Upper lobe of right lung (tissue), 1 donor: ENCODE measurements at regions not wholly inside any gene's neighbourhood (a gene's known extent, or its start where the extent isn't known, plus 50 kb on each side); places are given as distances from the start of the nearest gene placed in this dataset.

Experiments used
- ATAC-seq: fragments of 200-7000 bp; cut with Tn5 transposase; one replicate; pipeline ENCODE4 v1.9.1; 2020; ENCODE audit warnings: mild to moderate bottlenecking, moderate library complexity
- DNase-seq: peaks from one replicate; pipeline ENCODE4 v3.0.0-alpha.2; 2020
- H3K27ac ChIP-seq: fragments of 200-600 bp; one replicate; pipeline ENCODE4 v1.8.0; 2022
- H3K27me3 ChIP-seq: fragments of 200-600 bp; one replicate; pipeline ENCODE4 v1.8.0; 2022; ENCODE audit warnings: mild to moderate bottlenecking
- H3K36me3 ChIP-seq: fragments of 200-600 bp; one replicate; pipeline ENCODE4 v1.8.0; 2022
- H3K4me1 ChIP-seq: fragments of 200-600 bp; one replicate; pipeline ENCODE4 v1.8.0; 2022
- H3K4me3 ChIP-seq: fragments of 200-600 bp; one replicate; pipeline ENCODE4 v1.8.0; 2022; ENCODE audit warnings: mild to moderate bottlenecking
- H3K9me3 ChIP-seq: fragments of 200-600 bp; one replicate; pipeline ENCODE4 v1.8.0; 2022
- CTCF ChIP-seq: fragments of 200-600 bp; IDR thresholded peaks from one replicate; pipeline ENCODE4 v1.8.0; 2022; ENCODE audit warnings: antibody characterized with exemption
- intact Hi-C: fragments of 100-400 bp; cut with DNase I; formaldehyde crosslinking; loops from one replicate; pipeline ENCODE4 v1.11.0; 2022
- donor health status: DM: no; HTN: yes; CAD: no; lungs with severe emphysema.

GRCh38 chr4:46684041-46684440, 225.0 kb downstream of the COX7B2 start:
- TF ChIP-seq CTCF, result no peak
- ATAC-seq, result no peak
- no peaks in the 10 kb centered on the region for H3K9me3 ChIP-seq

GRCh38 chr4:46676364-46676763, 232.7 kb downstream of the COX7B2 start:
- Histone ChIP-seq H3K4me1 (no peaks in the 10 kb centered on the region), H3K27ac (no peak overlapping the region), H3K36me3 (no peaks in the 10 kb centered on the region), H3K9me3 (no peaks in the 10 kb centered on the region), H3K4me3 (no peak overlapping the region), H3K27me3 (no peaks in the 10 kb centered on the region)
- DNase-seq (no peak), ATAC-seq (no peak)
- intact Hi-C loops, result no loop called here
- TF ChIP-seq CTCF, result no peak

More at GRCh38 chr4:46684041-46684440, 225.0 kb downstream of the COX7B2 start:
- no peaks in the 10 kb centered on the region for H3K36me3 ChIP-seq
- intact Hi-C loops, result no loop called here
- no peak overlapping the region for H3K27ac ChIP-seq
- H3K4me3 ChIP-seq, result no peak overlapping the region
- DNase-seq, result no peak
- H3K4me1 ChIP-seq, result no peaks in the 10 kb centered on the region
- no peaks in the 10 kb centered on the region for H3K27me3 ChIP-seq

DNA sequence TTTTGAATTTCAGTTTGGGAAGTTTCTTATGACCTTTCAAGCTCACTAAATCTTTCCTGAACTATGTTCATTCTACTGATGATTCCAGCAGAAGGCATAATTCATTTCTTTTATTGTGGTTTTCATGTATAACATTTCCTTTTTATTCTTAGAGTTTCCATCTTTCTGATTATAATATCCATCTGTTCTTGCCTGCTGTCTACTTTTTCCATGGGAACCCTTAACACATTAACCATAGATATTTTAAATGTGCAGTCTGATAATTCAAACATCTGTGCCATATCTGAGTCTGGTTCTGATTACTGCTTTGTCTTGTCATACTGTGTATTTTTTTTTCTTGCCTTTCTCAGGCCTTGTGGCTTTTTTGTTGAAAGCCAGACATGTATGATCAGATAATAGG, 234.7 kb downstream of the COX7B2 start:
- Histone ChIP-seq H3K27ac (no peak overlapping the region), H3K27me3 (no peaks in the 10 kb centered on the region), H3K4me1 (no peaks in the 10 kb centered on the region), H3K36me3 (no peaks in the 10 kb centered on the region), H3K9me3 (no peaks in the 10 kb centered on the region), H3K4me3 (no peak overlapping the region)
- DNase-seq (no peak), ATAC-seq (no peak)
- TF ChIP-seq CTCF, result no peak
- intact Hi-C loops, result no loop called here

DNA sequence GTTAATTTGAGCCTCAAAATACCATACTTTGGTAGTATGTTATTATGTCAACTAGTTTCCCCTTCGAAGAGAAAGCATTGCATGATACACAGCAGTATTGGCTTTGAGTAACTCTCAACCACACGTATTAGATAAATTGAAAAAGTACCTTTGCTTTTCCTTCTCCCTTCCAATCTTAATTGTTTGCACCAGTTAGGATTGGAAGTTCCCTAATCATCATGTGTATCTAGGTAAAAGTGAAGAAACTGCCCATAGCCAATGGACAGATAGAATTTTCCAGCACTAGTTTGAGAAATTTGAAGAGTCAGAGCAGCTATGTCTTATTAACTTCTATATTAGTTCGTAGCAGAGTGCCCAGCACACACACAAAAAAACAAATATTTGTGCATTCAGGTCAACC, 241.3 kb downstream of the COX7B2 start:
- no peak overlapping the region for H3K27ac ChIP-seq
- no peak for TF ChIP-seq CTCF
- ATAC-seq, result no peak
- H3K4me3 ChIP-seq, result no peak overlapping the region
- DNase-seq, result no peak
- no peaks in the 10 kb centered on the region for H3K36me3 ChIP-seq
- no peaks in the 10 kb centered on the region for H3K27me3 ChIP-seq
- H3K9me3 ChIP-seq, result no peaks in the 10 kb centered on the region
- intact Hi-C loops, result no loop called here
- H3K4me1 ChIP-seq, result no peaks in the 10 kb centered on the region

DNA sequence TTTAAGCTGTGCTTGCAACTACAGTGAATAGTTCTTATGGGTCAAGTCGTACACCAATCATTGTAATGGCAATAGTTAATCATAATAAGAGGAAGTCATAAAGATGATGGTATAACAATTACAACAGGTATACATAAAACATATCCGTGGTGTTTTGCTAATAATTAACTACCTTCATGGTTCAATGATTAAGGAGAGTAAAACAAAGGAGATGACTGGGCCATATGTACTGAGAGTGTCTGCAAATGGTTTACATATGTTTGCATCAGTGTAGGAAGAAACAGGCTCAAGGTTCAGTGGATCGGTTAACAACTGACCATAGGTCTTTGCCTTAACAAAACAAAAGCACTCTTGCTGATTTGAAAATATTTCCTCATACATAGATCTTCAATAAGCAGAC, 253.0 kb downstream of the COX7B2 start:
- ATAC-seq, result no peak
- Histone ChIP-seq H3K36me3 (no peaks in the 10 kb centered on the region), H3K27me3 (no peaks in the 10 kb centered on the region), H3K4me1 (no peaks in the 10 kb centered on the region), H3K4me3 (no peak overlapping the region), H3K9me3 (no peaks in the 10 kb centered on the region), H3K27ac (no peak overlapping the region)
- no peak for TF ChIP-seq CTCF
- intact Hi-C loops, result no loop called here
- no peak for DNase-seq

DNA sequence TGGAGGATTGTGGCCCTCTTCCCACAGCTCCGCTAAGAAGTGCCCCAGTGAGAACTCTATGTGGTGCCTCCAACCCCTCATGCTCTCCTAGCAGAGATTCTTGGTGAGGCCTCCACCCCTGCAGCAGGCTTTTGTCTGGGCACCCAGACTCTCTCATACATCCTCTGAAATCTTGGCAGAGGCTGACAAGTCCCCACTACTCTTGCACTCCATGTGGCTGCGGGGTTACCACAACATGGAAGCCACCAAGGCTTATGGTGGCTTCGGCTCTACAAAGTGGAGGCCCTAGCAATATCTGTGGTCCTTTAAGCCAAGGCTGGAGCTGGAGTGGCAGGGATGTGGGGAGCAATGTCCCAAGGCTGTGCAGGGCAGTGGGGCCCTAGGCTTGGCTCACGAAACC, 255.2 kb downstream of the COX7B2 start:
- Histone ChIP-seq H3K9me3 (no peaks in the 10 kb centered on the region), H3K27ac (no peak overlapping the region), H3K4me1 (no peaks in the 10 kb centered on the region), H3K4me3 (no peak overlapping the region), H3K27me3 (no peaks in the 10 kb centered on the region), H3K36me3 (no peaks in the 10 kb centered on the region)
- no peak for DNase-seq
- peak; percentile 32 for ATAC-seq
- TF ChIP-seq CTCF, result no peak
- intact Hi-C loops, result no loop called here
